LNCaP clone FGC (cell line): ENCODE measurements at regions not wholly inside any gene's neighbourhood (a gene's known extent, or its start where the extent isn't known, plus 50 kb on each side); places are given as distances from the start of the nearest gene placed in this dataset.

Experiments used
- DNase-seq: peaks from one replicate; pipeline ENCODE4 v3.0.0-alpha.2; 2011; ENCODE audit warnings: low read depth
- H3K4me3 ChIP-seq: 2 replicates; pipeline ENCODE4 v1.5.1; 2011; ENCODE audit warnings: mild to moderate bottlenecking, low read depth, low read length, control low read depth
- TF ChIP-seq, protein P1 (sequence below): IDR thresholded peaks from 2 replicates; pipeline ENCODE4 v1.5.1; 2012; ENCODE audit warnings: mild to moderate bottlenecking; ENCODE audit not compliant: control insufficient read depth, insufficient read depth; ENCODE audit errors: extremely low read depth

DNA sequence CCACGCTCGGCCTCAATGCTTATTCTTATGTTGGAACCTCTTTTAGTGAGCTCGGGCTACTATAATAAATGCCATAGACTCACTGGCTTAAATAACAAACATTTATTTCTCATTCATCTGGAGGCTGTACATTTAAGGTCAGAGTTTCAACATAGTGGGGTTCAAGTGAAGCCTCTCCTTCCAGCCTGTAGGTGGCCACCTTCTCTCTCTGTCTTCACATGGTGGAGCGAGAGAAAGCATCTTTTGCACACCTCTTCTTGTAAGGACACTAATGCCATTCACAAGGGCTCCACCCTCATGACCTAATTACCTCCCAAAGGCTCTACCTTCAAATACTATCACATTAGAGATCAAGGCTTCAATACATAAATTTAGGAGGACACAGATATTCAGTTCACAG lies 520.3 kb upstream of the EPHA6 start:
- DNase-seq = no peak
- TF ChIP-seq, protein P1, sequence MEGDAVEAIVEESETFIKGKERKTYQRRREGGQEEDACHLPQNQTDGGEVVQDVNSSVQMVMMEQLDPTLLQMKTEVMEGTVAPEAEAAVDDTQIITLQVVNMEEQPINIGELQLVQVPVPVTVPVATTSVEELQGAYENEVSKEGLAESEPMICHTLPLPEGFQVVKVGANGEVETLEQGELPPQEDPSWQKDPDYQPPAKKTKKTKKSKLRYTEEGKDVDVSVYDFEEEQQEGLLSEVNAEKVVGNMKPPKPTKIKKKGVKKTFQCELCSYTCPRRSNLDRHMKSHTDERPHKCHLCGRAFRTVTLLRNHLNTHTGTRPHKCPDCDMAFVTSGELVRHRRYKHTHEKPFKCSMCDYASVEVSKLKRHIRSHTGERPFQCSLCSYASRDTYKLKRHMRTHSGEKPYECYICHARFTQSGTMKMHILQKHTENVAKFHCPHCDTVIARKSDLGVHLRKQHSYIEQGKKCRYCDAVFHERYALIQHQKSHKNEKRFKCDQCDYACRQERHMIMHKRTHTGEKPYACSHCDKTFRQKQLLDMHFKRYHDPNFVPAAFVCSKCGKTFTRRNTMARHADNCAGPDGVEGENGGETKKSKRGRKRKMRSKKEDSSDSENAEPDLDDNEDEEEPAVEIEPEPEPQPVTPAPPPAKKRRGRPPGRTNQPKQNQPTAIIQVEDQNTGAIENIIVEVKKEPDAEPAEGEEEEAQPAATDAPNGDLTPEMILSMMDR = no peak
- H3K4me3 ChIP-seq = no peak overlapping the region

DNA sequence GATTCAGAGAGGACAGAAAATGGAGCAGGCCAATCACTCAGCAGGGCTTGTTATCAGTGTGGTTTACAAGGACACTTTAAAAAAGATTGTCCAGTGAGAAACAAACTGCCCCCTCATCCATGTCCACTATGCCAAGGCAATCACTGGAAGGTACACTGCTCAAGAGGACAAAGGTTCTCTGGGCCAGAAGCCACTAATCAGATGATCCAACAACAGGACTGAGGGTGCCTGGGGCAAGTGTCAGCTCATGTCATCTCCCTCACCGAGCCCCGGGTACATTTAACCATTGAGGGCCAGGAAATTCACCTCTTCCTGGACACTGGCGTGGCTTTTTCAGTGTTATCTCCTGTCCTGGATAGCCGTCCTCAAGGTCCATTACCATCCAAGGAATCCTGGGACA lies 513.7 kb upstream of the EPHA6 start:
- DNase-seq = no peak
- H3K4me3 ChIP-seq = no peak overlapping the region
- TF ChIP-seq, protein P1 = no peak

DNA sequence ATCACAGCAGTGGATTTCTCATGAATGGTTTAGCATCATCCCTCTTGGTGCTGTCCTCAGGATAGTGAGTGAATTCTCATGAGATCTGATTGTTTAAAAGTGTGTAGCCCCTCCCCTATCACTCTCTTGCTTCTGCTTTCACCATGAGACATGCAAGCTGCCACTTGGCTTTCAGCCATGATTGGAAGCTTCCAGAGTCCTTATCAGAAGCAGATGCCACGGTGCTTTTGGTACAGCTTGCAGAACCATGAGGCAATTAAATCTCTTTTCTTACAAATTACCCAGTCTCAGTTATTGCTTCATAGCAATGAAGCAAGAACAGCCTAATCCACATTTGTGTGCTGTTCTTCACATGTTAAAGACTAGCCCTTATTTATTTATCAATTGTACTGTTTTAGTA lies 495.2 kb upstream of the EPHA6 start:
- no peak for DNase-seq
- no peak overlapping the region for H3K4me3 ChIP-seq
- TF ChIP-seq, protein P1 = no peak

DNA sequence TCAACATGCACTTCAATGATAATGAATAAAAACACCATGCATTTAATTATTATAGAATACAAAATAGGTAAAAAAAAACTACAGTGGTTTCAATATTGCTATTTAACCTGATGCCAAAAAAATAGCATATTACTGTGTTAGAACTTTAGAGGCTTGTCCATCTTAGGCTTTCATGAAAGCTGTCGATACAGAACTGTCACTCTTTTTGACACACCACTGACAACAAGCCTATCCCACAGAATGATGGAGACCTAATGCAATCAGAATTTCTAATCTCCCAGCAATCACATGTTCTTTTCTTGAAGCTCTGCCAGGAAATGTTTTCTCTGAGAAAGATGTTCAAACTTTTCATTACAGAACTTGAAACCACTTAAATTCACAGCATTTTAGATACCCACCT lies 490.3 kb upstream of the EPHA6 start:
- TF ChIP-seq, protein P1 = no peak
- no peak for DNase-seq
- no peak overlapping the region for H3K4me3 ChIP-seq

DNA sequence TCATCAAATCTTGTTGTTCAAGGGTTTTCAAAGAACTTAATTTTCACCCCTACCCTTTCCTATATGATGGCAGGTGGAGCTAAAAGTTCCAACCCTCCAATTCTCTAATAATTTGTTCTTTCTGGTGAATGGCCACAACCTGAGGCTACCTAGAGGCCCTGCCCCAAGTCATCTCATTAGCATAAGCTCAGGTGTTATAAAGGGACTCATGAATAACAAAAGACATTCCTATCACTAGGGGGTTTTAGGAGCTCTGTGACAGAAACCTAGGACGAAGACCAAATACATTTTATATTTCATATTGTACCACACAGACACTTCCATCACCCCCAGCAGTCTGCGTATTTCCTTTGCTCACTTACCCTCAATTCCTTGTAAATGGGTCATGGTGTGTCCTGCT lies 483.6 kb upstream of the EPHA6 start:
- no peak overlapping the region for H3K4me3 ChIP-seq
- TF ChIP-seq, protein P1 = no peak
- no peak for DNase-seq

DNA sequence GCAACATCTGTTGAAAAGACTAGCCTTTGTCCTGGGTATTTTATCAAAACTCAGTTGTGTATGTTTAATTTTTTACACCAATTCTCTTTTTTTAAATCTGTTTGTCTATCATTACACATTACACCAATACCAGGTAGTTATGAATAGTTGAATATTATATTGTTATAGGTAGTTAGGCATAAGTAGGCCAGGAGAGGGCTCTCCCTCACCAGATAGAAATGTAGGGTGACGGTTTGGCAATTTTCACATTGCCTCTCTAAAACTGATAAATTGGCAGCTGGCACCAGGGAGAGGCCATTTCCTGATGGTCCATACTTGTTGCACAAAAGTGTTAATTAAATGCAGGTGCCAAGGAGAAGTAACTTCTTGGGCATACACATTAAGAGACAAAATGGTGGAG lies 483.1 kb upstream of the EPHA6 start:
- peak; percentile 21 for DNase-seq
- TF ChIP-seq, protein P1 = peak; percentile 44
- H3K4me3 ChIP-seq = no peak overlapping the region

DNA sequence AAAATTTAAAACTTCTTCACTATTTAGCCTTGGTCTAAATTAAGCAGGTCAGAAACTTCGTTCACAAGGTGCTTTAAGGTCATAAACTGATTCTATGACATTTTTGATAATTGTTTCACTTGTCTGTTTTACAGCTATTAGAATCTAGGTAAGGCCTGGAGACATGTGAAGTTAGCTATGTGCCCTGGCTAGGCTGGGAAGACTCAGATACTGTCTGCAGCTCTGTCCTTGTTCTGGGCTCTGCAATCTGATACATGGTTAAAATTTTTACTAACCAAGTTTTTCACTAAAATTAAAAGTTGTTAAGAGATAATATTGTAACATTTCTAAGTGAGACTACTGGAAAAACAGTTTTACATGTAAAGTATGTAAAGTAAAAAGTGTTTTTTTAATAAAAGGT lies 479.6 kb upstream of the EPHA6 start:
- TF ChIP-seq, protein P1 = no peak
- DNase-seq = no peak

More for the DNA sequence above, 479.6 kb upstream of the EPHA6 start:
- H3K4me3 ChIP-seq = no peak overlapping the region
